ENCODE measurements at regions not wholly inside any gene's neighbourhood (a gene's known extent, or its start where the extent isn't known, plus 50 kb on each side); places are given as distances from the start of the nearest gene placed in this dataset.

DNA sequence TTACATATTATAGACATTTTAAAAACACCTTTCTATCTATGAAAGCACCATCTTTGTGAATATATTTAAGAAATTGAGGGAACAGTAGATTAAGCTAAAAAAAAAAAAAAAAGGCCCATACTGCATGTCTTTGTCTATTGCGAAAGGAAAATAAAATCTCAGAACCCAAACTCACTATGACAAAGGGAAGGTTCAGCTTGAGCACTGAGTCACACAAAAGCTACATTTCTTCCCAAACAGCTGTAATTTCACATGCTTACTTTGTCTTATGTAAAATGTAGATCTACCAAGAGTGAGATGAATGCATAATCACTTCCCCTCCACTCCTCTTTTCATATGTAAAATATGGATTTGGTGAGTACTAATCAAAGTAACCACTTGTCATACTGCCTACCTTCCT lies 640.1 kb upstream of the KLF12 start:
- Histone ChIP-seq H3K9me2 (no peaks in the 10 kb centered on the region), H3K4me3 (ENCODE audit: low read depth in 2 of 2, low read length in 1 of 2) (no peak overlapping the region), H3K4me2 (no peak overlapping the region), H3K9ac (no peak overlapping the region), H3F3A (replicated peaks; ENCODE audit: insufficient read depth) (peaks cover 31% of the 10 kb centered on the region), H3K4me1 (ENCODE audit: control insufficient read depth in 1 of 2, insufficient read depth in 2 of 2, low read depth in 1 of 2, low read length in 1 of 2) (peaks cover 0 to 22% of the 10 kb centered on the region in 2 experiments; a peak in 2 of 4 replicates), H2AFZ (ENCODE audit: low read depth) (no peak overlapping the region), H3K27me3 (ENCODE audit: insufficient read depth) (no peaks in the 10 kb centered on the region), H3K36me3 (replicated peaks in 1 of 2; ENCODE audit: control insufficient read depth in 1 of 2, insufficient read depth in 2 of 2, low read length in 1 of 2) (no peaks in the 10 kb centered on the region), H3K27ac (ENCODE audit: low read depth in 2 of 2, low read length in 1 of 2) (no peak overlapping the region), H3K9me3 (no peaks in the 10 kb centered on the region), H3K79me2 (ENCODE audit: insufficient read depth) (no peaks in the 10 kb centered on the region), H4K20me1 (ENCODE audit: insufficient read depth) (no peaks in the 10 kb centered on the region)
- DNase-seq, result no peak
- CTCF ChIA-PET, result interaction anchor here (0.6 to 2.1 kb wide), 3 partner anchors 10 to 446 kb away, joined by 3 to 6 read pairs (median 4); no protein-coding TSS in a partner anchor
- TF ChIP-seq, protein P1, sequence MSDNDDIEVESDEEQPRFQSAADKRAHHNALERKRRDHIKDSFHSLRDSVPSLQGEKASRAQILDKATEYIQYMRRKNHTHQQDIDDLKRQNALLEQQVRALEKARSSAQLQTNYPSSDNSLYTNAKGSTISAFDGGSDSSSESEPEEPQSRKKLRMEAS (IDR thresholded peaks at IDR 0.05; ENCODE audit: low read depth), result no peak
- TF ChIP-seq RFX5 (IDR thresholded peaks at IDR 0.05; ENCODE audit: low read length) (no peak), MEF2A (IDR thresholded peaks at IDR 0.05; ENCODE audit: borderline replicate concordance, low read depth) (no peak), NFIC (IDR thresholded peaks at IDR 0.05; ENCODE audit: borderline replicate concordance) (no peak), RXRA (IDR thresholded peaks at IDR 0.05; ENCODE audit: borderline replicate concordance, low read depth) (no peak), FOXJ3 (CRISPR knock-in tag; IDR thresholded peaks at IDR 0.05) (no peak), RCOR1 (IDR thresholded peaks at IDR 0.05; ENCODE audit: low read length) (no peak)
- TF ChIP-seq, protein P2, sequence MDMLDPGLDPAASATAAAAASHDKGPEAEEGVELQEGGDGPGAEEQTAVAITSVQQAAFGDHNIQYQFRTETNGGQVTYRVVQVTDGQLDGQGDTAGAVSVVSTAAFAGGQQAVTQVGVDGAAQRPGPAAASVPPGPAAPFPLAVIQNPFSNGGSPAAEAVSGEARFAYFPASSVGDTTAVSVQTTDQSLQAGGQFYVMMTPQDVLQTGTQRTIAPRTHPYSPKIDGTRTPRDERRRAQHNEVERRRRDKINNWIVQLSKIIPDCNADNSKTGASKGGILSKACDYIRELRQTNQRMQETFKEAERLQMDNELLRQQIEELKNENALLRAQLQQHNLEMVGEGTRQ (IDR thresholded peaks at IDR 0.05; ENCODE audit: borderline replicate concordance, low read depth, low read length), result no peak
- WGBS (ENCODE audit: low lambda C conversion rate), result 89% methylated on average over 1 of the region's 1 CpG
- POLR2A ChIA-PET, result no interaction called here

DNA sequence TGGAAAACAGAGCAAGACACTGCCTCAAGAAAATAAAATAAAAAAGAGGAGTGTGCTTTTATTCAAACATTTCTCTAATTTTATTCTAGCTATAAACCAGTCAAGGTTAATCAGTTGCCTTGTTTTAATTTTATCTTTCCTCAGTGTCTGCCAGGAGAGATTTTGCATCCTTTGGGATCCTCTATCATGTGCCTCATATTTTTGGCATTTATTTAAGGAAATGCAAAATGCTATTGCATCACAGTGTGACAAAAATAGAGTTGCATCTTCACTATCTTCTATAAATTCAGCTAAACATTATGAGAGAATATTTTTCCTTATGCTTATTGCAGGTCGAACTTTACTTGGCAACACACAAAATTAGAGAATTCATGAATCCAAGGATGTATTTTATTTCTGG lies 639.0 kb upstream of the KLF12 start:
- Histone ChIP-seq H3K9me2 (no peaks in the 10 kb centered on the region), H3K27ac (ENCODE audit: low read depth in 2 of 2, low read length in 1 of 2) (peak overlapping the region in 1 of 2 experiments; percentile 92; a peak in 2 of 4 replicates), H4K20me1 (ENCODE audit: insufficient read depth) (no peaks in the 10 kb centered on the region), H3K79me2 (ENCODE audit: insufficient read depth) (no peaks in the 10 kb centered on the region), H2AFZ (ENCODE audit: low read depth) (no peak overlapping the region; the same call in 1 of the 2 replicates), H3K4me2 (no peak overlapping the region), H3K4me1 (ENCODE audit: control insufficient read depth in 1 of 2, insufficient read depth in 2 of 2, low read depth in 1 of 2, low read length in 1 of 2) (peaks cover 0 to 23% of the 10 kb centered on the region in 2 experiments; a peak in 2 of 4 replicates), H3K36me3 (replicated peaks in 1 of 2; ENCODE audit: control insufficient read depth in 1 of 2, insufficient read depth in 2 of 2, low read length in 1 of 2) (no peaks in the 10 kb centered on the region), H3K9ac (no peak overlapping the region), H3F3A (replicated peaks; ENCODE audit: insufficient read depth) (peaks cover 31% of the 10 kb centered on the region), H3K4me3 (ENCODE audit: low read depth in 2 of 2, low read length in 1 of 2) (no peak overlapping the region), H3K27me3 (ENCODE audit: insufficient read depth) (no peaks in the 10 kb centered on the region), H3K9me3 (no peaks in the 10 kb centered on the region)
- 80% methylated on average over 1 of the region's 1 CpG for WGBS (ENCODE audit: low lambda C conversion rate)
- POLR2A ChIA-PET, result no interaction called here
- CTCF ChIA-PET, result interaction anchor here (2.1 kb wide), 1 partner anchor 447 kb away, joined by 6 read pairs; no protein-coding TSS in a partner anchor
- no peak for DNase-seq
- no peak for TF ChIP-seq EP300 (IDR thresholded peaks at IDR 0.05; ENCODE audit: borderline replicate concordance in 1 of 2, low read depth in 1 of 2, low read length in 1 of 2)
- no peak for TF ChIP-seq NRF1 (IDR thresholded peaks at IDR 0.05; ENCODE audit: low read depth, low read length)
- TF ChIP-seq RFX5 (IDR thresholded peaks at IDR 0.05; ENCODE audit: low read length), result no peak
- no peak for TF ChIP-seq GATA2 (CRISPR knock-in tag; IDR thresholded peaks at IDR 0.05)
- no peak for TF ChIP-seq EZH2phosphoT487 (IDR thresholded peaks at IDR 0.05; ENCODE audit: borderline replicate concordance, low read depth)
- no peak for TF ChIP-seq GABPA (IDR thresholded peaks at IDR 0.05; ENCODE audit: low read depth)
- no peak for TF ChIP-seq TEAD4 (IDR thresholded peaks at IDR 0.05; ENCODE audit: borderline replicate concordance, insufficient read depth)
- no peak for TF ChIP-seq TAF1 (IDR thresholded peaks at IDR 0.05; ENCODE audit: borderline replicate concordance, low read depth, low read length)
- TF ChIP-seq MXI1 (IDR thresholded peaks at IDR 0.05; ENCODE audit: low read depth, low read length), result no peak
- no peak for TF ChIP-seq RCOR1 (IDR thresholded peaks at IDR 0.05; ENCODE audit: low read length)
- no peak for TF ChIP-seq TCF12 (IDR thresholded peaks at IDR 0.05)
- TF ChIP-seq SIN3A (IDR thresholded peaks at IDR 0.05; ENCODE audit: borderline replicate concordance, low read depth, low read length), result no peak
- TF ChIP-seq, protein P3, sequence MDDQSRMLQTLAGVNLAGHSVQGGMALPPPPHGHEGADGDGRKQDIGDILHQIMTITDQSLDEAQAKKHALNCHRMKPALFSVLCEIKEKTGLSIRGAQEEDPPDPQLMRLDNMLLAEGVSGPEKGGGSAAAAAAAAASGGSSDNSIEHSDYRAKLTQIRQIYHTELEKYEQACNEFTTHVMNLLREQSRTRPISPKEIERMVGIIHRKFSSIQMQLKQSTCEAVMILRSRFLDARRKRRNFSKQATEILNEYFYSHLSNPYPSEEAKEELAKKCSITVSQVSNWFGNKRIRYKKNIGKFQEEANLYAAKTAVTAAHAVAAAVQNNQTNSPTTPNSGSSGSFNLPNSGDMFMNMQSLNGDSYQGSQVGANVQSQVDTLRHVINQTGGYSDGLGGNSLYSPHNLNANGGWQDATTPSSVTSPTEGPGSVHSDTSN (IDR thresholded peaks at IDR 0.05), result no peak
- TF ChIP-seq, protein P4, sequence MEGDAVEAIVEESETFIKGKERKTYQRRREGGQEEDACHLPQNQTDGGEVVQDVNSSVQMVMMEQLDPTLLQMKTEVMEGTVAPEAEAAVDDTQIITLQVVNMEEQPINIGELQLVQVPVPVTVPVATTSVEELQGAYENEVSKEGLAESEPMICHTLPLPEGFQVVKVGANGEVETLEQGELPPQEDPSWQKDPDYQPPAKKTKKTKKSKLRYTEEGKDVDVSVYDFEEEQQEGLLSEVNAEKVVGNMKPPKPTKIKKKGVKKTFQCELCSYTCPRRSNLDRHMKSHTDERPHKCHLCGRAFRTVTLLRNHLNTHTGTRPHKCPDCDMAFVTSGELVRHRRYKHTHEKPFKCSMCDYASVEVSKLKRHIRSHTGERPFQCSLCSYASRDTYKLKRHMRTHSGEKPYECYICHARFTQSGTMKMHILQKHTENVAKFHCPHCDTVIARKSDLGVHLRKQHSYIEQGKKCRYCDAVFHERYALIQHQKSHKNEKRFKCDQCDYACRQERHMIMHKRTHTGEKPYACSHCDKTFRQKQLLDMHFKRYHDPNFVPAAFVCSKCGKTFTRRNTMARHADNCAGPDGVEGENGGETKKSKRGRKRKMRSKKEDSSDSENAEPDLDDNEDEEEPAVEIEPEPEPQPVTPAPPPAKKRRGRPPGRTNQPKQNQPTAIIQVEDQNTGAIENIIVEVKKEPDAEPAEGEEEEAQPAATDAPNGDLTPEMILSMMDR (IDR thresholded peaks at IDR 0.05), result no peak
- TF ChIP-seq RAD21 (IDR thresholded peaks at IDR 0.05; ENCODE audit: low read length), result no peak
- TF ChIP-seq ELF1 (IDR thresholded peaks at IDR 0.05), result no peak
- no peak for TF ChIP-seq YY1 (IDR thresholded peaks at IDR 0.05; ENCODE audit: low read depth)
- TF ChIP-seq, protein P5, sequence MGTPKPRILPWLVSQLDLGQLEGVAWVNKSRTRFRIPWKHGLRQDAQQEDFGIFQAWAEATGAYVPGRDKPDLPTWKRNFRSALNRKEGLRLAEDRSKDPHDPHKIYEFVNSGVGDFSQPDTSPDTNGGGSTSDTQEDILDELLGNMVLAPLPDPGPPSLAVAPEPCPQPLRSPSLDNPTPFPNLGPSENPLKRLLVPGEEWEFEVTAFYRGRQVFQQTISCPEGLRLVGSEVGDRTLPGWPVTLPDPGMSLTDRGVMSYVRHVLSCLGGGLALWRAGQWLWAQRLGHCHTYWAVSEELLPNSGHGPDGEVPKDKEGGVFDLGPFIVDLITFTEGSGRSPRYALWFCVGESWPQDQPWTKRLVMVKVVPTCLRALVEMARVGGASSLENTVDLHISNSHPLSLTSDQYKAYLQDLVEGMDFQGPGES (IDR thresholded peaks at IDR 0.05; ENCODE audit: low read depth, low read length), result no peak
